Psoas muscle (tissue), 7 donors: ENCODE measurements at regions not wholly inside any gene's neighbourhood (a gene's known extent, or its start where the extent isn't known, plus 50 kb on each side); places are given as distances from the start of the nearest gene placed in this dataset.

Experiments
- ATAC-seq, 4 donors: fragments of 200-7000 bp; cut with Tn5 transposase; one replicate each; pipeline ENCODE4 v1.9.1; 2020; ENCODE audit warnings: moderate library complexity in 3 of 4, mild to moderate bottlenecking in 2 of 4
- DNase-seq, 2 donors: peaks; one replicate each; pipeline ENCODE4 v3.0.0-alpha.2; 2020
- H3K27ac ChIP-seq: fragments of 200-600 bp; one replicate; pipeline ENCODE4 v1.8.0; 2022
- H3K27me3 ChIP-seq, 3 donors: fragments of 200-600 bp in 1 of 3; one replicate each; pipeline versions ENCODE4 v1.6.1 to v1.8.0; 2013 to 2022; ENCODE audit warnings: low read length in 2 of 3, mild to moderate bottlenecking in 2 of 3, moderate library complexity in 1 of 3; ENCODE audit not compliant: insufficient read depth in 3 of 3
- H3K36me3 ChIP-seq, 2 donors: fragments of 200-600 bp in 1 of 2; one replicate each; pipeline versions ENCODE4 v1.6.1 to v1.8.0; 2013 to 2022; ENCODE audit warnings: low read depth in 1 of 2, mild to moderate bottlenecking in 1 of 2, moderate library complexity in 1 of 2; ENCODE audit not compliant: insufficient read depth in 1 of 2
- H3K4me1 ChIP-seq: fragments of 200-600 bp; one replicate; pipeline ENCODE4 v1.8.0; 2022
- H3K4me3 ChIP-seq: fragments of 200-600 bp; one replicate; pipeline ENCODE4 v1.8.0; 2022; ENCODE audit warnings: mild to moderate bottlenecking
- H3K9me3 ChIP-seq: fragments of 200-600 bp; one replicate; pipeline ENCODE4 v1.8.0; 2022
- CTCF ChIP-seq: fragments of 200-600 bp; IDR thresholded peaks from one replicate; pipeline ENCODE4 v1.8.0; 2022; ENCODE audit warnings: antibody characterized with exemption
- WGBS, 3 donors: extraction: QIAGEN DNeasy Blood & Tissue Kit; methylation state at CpG; one replicate each; pipeline versions ENCODE4 v1.1.6 to v1.1.7; 2013; 5-methylcytosine and 5-hydroxymethylcytosine counted together
- intact Hi-C, 2 donors: fragments of 100-400 bp; cut with DNase I; formaldehyde crosslinking; loops; one replicate each; pipeline versions ENCODE4 v1.11.0 to v1.14.2; 2022
- donor health status: healthy with polysubstance abuse.
- donor health status: DM: no; HTN: no; CAD: no; lungs with moderate emphysema.
- donor health status: Bipolar disorder and iron deficiency.
- donor health status: healthy.
- donor health status: DM: yes; HTN: yes; CAD: no.
- donor health status: DM: no; HTN: no; CAD: no.
- donor health status: DM: yes; HTN: yes; CAD: no.

DNA sequence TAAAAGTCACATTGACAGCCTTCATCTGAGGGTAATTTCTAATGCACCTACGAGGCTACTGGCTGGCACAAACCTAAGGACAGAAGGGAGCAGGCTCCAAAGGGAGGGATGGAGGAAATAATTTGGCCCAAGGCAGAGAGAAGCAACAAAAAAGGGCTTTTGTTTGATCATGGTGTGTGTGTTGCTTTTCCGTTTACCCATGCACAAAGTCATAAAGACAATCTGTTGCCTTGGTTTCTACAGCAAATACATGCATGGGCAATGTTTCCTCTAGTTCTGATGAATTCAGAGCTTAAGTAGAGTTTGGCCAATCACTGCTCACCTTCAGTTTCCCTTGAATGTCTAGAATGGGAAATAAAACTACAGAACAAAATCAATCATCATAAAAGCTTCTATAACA is 262.5 kb upstream of the CAND1 start:
- intact Hi-C loops, result no loop called here
- ATAC-seq (no peak), DNase-seq (no peak)
- Histone ChIP-seq H3K9me3 (no peaks in the 10 kb centered on the region), H3K4me1 (no peaks in the 10 kb centered on the region), H3K36me3 (no peaks in the 10 kb centered on the region), H3K27ac (no peak overlapping the region), H3K27me3 (no peaks in the 10 kb centered on the region), H3K4me3 (no peak overlapping the region)
- TF ChIP-seq CTCF, result no peak
- 44 to 69% (median 63%) methylated on average over 2 of the region's 2 CpGs for WGBS, 3 donors

DNA sequence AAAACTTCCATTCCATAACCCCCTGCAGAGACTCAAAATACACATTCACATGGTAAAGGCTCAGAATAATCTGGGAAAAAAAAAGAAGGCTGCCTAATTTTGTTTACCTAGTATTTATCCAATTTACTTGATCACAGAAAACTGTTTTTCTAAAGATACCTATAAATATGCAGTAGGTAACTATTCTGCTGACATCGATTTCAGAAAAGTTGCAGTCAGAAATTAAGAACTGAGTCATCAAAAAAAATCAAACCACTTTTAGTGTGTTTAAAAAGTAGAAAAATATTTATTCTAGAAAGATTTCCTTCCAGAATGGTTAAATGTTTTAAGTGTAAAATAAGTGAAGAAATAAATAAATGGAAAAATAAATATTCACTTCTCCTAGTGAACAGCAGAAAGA is 254.5 kb upstream of the CAND1 start:
- TF ChIP-seq CTCF, result no peak
- Histone ChIP-seq H3K36me3 (no peaks in the 10 kb centered on the region), H3K4me3 (no peak overlapping the region), H3K4me1 (no peaks in the 10 kb centered on the region), H3K9me3 (no peaks in the 10 kb centered on the region), H3K27ac (no peak overlapping the region), H3K27me3 (no peaks in the 10 kb centered on the region)
- DNase-seq, result no peak
- 89 to 94% (median 92%) methylated on average over 1 of the region's 1 CpG for WGBS, 3 donors
- intact Hi-C loops, result no loop called here
- ATAC-seq, result no peak

- no peaks in the 10 kb centered on the region for H3K4me1 ChIP-seq
- H3K4me3 ChIP-seq, result no peak overlapping the region
- DNase-seq (no peak), ATAC-seq (no peak)
- no peaks in the 10 kb centered on the region for H3K36me3 ChIP-seq
- 95 to 96% (median 95%) methylated on average over 5 of the region's 5 CpGs for WGBS, 3 donors
- no peak for TF ChIP-seq CTCF
- no peak overlapping the region for H3K27ac ChIP-seq
- H3K27me3 ChIP-seq, result peaks cover 0 to 4% (median 0%) of the 10 kb centered on the region in 3 donors
- H3K9me3 ChIP-seq, result no peaks in the 10 kb centered on the region
- intact Hi-C loops, result no loop called here
Observed at GRCh38 chr12:67018105-67018504, 251.1 kb upstream of the CAND1 start.

- Histone ChIP-seq H3K27me3 (peaks cover 0 to 4% (median 0%) of the 10 kb centered on the region in 3 donors), H3K36me3 (no peaks in the 10 kb centered on the region), H3K4me1 (no peaks in the 10 kb centered on the region), H3K27ac (no peak overlapping the region), H3K4me3 (no peak overlapping the region), H3K9me3 (no peaks in the 10 kb centered on the region)
- WGBS, 3 donors, result 28 to 29% (median 28%) methylated on average over 10 of the region's 10 CpGs
- intact Hi-C loops, result no loop called here
- DNase-seq (no peak), ATAC-seq (no peak)
- no peak for TF ChIP-seq CTCF
Observed at GRCh38 chr12:67019070-67019469, 250.1 kb upstream of the CAND1 start.

DNA sequence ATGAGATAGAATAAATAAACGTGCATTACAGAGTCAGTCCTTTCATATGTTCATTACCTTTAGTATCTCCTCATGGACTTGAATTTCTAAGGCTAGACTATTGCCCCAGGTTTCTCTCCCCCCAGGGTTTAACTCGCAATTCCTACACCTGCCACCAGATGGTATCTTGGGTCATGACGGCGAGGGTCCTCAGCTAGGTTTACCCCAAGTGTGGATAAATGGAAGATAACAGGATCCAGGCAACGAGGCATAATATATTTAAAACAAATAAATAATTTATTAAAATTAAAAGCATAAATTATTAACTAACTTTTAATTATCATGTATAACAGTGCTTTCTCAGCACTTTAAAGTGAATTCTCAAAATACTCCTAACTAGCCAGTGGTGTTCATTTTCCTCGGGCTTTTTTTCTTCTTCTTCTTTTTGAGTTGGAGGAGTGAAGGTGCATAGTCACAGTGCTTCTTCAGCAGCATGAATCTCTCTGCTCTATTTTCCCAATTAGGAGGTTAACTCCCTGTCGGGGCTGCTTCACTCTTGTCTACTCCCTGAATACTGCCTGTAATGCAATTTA is 243.5 kb upstream of the CAND1 start:
- intact Hi-C loops, result no loop called here
- Histone ChIP-seq H3K9me3 (no peaks in the 10 kb centered on the region), H3K27ac (no peak overlapping the region), H3K4me3 (no peak overlapping the region), H3K4me1 (no peaks in the 10 kb centered on the region), H3K27me3 (no peaks in the 10 kb centered on the region), H3K36me3 (no peaks in the 10 kb centered on the region)
- ATAC-seq, result peak in 2 of 4 donors; percentile 55 to 56
- peak; percentile 55 for TF ChIP-seq CTCF
- DNase-seq, result no peak
- 36 to 39% (median 38%) methylated on average over 7 of the region's 7 CpGs for WGBS, 3 donors
